HG03442 (cell line): ENCODE measurements at regions not wholly inside any gene's neighbourhood (a gene's known extent, or its start where the extent isn't known, plus 50 kb on each side); places are given as distances from the start of the nearest gene placed in this dataset.

Experiments
- ATAC-seq: cut with Tn5 transposase; IDR thresholded peaks from one replicate; pipeline ENCODE4 v1.9.1; 2021; ENCODE audit warnings: mild to moderate bottlenecking, moderate library complexity; ENCODE audit not compliant: unreplicated experiment

- no peak for ATAC-seq
Measured at GRCh38 chr9:86460216-86461002, 106.2 kb upstream of the TUT7 start.

GRCh38 chr9:86459599-86460155, 105.5 kb upstream of the TUT7 start:
- no peak for ATAC-seq

- ATAC-seq, result no peak
Measured at GRCh38 chr9:86459191-86459590, 105.0 kb upstream of the TUT7 start.

- ATAC-seq, result no peak
Measured at GRCh38 chr9:86458191-86458855, 104.1 kb upstream of the TUT7 start.

GRCh38 chr9:86456416-86456815, 102.2 kb upstream of the TUT7 start:
- ATAC-seq, result no peak

GRCh38 chr9:86454701-86455615, 100.7 kb upstream of the TUT7 start:
- no peak for ATAC-seq

GRCh38 chr9:86452201-86452828, 98.1 kb upstream of the TUT7 start:
- ATAC-seq, result no peak

- no peak for ATAC-seq
Measured at GRCh38 chr9:86449246-86449645, 95.0 kb upstream of the TUT7 start.

GRCh38 chr9:86445671-86446070, 91.5 kb upstream of the TUT7 start:
- ATAC-seq, result no peak

GRCh38 chr9:86443992-86444391, 89.8 kb upstream of the TUT7 start:
- no peak for ATAC-seq

GRCh38 chr9:86434039-86434726, 80.0 kb upstream of the TUT7 start:
- no peak for ATAC-seq

- no peak for ATAC-seq
Measured at GRCh38 chr9:86424251-86424891, 70.2 kb upstream of the TUT7 start.

- ATAC-seq, result no peak
Measured at GRCh38 chr9:86413971-86414880, 60.0 kb upstream of the TUT7 start.

GRCh38 chr9:86410281-86410680, 56.1 kb upstream of the TUT7 start:
- no peak for ATAC-seq

GRCh38 chr9:86408121-86408520, 53.9 kb upstream of the TUT7 start:
- no peak for ATAC-seq

- no peak for ATAC-seq
Measured at GRCh38 chr9:86407022-86407421, 52.8 kb upstream of the TUT7 start.

- ATAC-seq, result no peak
Measured at GRCh38 chr9:86406366-86406765, 52.2 kb upstream of the TUT7 start.

- no peak for ATAC-seq
Measured at GRCh38 chr9:86405926-86406325, 51.7 kb upstream of the TUT7 start.

- no peak for ATAC-seq
Measured at GRCh38 chr9:86405086-86405491, 50.9 kb upstream of the TUT7 start.
